ENCODE measurements at regions not wholly inside any gene's neighbourhood (a gene's known extent, or its start where the extent isn't known, plus 50 kb on each side); places are given as distances from the start of the nearest gene placed in this dataset.

GRCh38 chr13:26459276-26460131 lies 98.0 kb upstream of the WASF3 start:
- no peak overlapping the region for H3K4me2 ChIP-seq (ENCODE audit: low read depth, low read length)
- no peak overlapping the region for H4K8ac ChIP-seq (ENCODE audit: low read depth in 2 of 2, low read length in 2 of 2)
- no peak overlapping the region for H4K91ac ChIP-seq (ENCODE audit: insufficient read depth, low read depth, low read length)
- no TSS peak for BruUV-seq (replicated peaks)
- no peak for DNase-seq
- no peak overlapping the region for H3K9ac ChIP-seq (ENCODE audit: low read depth, low read length)
- peaks cover 3% of the 10 kb centered on the region; the same call in 1 of the 2 replicates for H3K27me3 ChIP-seq (ENCODE audit: control insufficient read depth, insufficient read depth, low read length)
- no peak overlapping the region for H3K27ac ChIP-seq (ENCODE audit: insufficient read depth, low read length)
- no peak overlapping the region for H2BK5ac ChIP-seq (ENCODE audit: low read depth, low read length, poor library complexity, severe bottlenecking)
- dilution Hi-C loops (cut with HindIII; ENCODE audit: low sequenced_read_pairs, unreplicated experiment): no loop called here
- ChIA-PET CTCF (no interaction called here), POLR2A (ENCODE audit: unreplicated experiment) (no interaction called here)
- no peak overlapping the region for H3K14ac ChIP-seq (replicated peaks; ENCODE audit: low read depth, low read length)
- no peak overlapping the region for H3K56ac ChIP-seq (ENCODE audit: extremely low read depth, insufficient read depth, low read length)
- no peak overlapping the region for H2BK20ac ChIP-seq (ENCODE audit: low read depth, low read length)
- peak overlapping the region; percentile 33 for H2AFZ ChIP-seq (replicated peaks; ENCODE audit: low read length, poor library complexity)
- H3K23ac ChIP-seq (ENCODE audit: low read depth, low read length): no peak overlapping the region
- no peak overlapping the region for H2AK9ac ChIP-seq (replicated peaks; ENCODE audit: low read depth, low read length, poor library complexity)
- in situ Hi-C loops (cut with MboI; ENCODE audit: low sequenced_read_pairs): no loop called here
- H3K4ac ChIP-seq (ENCODE audit: low read depth, low read length): no peak overlapping the region
- H2BK15ac ChIP-seq (ENCODE audit: low read depth, low read length): no peak overlapping the region
- H3K79me1 ChIP-seq (ENCODE audit: low read depth in 1 of 2, low read length in 2 of 2): no peaks in the 10 kb centered on the region
- no peaks in the 10 kb centered on the region for H4K20me1 ChIP-seq (ENCODE audit: insufficient read depth, low read length)
- TF ChIP-seq CTCF (conservative IDR thresholded peaks at IDR 0.05; ENCODE audit: low read depth, low read length) (no peak), FOS (IDR thresholded peaks at IDR 0.05; ENCODE audit: low read depth, low read length) (no peak), SMC3 (IDR thresholded peaks at IDR 0.05; ENCODE audit: low read depth, low read length) (no peak), MAZ (IDR thresholded peaks at IDR 0.05; ENCODE audit: borderline replicate concordance, low read depth, low read length) (no peak), CHD1 (IDR thresholded peaks at IDR 0.05; ENCODE audit: low read depth, low read length) (no peak), RAD21 (IDR thresholded peaks at IDR 0.05; ENCODE audit: low read length) (no peak), MXI1 (IDR thresholded peaks at IDR 0.05; ENCODE audit: borderline replicate concordance, low read depth, low read length) (no peak), MAFK (IDR thresholded peaks at IDR 0.05; ENCODE audit: low read depth, low read length) (no peak), RFX5 (IDR thresholded peaks at IDR 0.05; ENCODE audit: low read depth, low read length) (no peak), POLR2A (IDR thresholded peaks at IDR 0.05; ENCODE audit: low read depth, low read length) (no peak), RCOR1 (IDR thresholded peaks at IDR 0.05; ENCODE audit: insufficient replicate concordance, low read length) (no peak), NFE2L2 (IDR thresholded peaks at IDR 0.05; ENCODE audit: low read depth, low read length) (no peak), BHLHE40 (IDR thresholded peaks at IDR 0.05; ENCODE audit: low read depth, low read length) (no peak), CEBPB (IDR thresholded peaks at IDR 0.05; ENCODE audit: low read depth, low read length) (no peak)
- TF ChIP-seq, protein P1, sequence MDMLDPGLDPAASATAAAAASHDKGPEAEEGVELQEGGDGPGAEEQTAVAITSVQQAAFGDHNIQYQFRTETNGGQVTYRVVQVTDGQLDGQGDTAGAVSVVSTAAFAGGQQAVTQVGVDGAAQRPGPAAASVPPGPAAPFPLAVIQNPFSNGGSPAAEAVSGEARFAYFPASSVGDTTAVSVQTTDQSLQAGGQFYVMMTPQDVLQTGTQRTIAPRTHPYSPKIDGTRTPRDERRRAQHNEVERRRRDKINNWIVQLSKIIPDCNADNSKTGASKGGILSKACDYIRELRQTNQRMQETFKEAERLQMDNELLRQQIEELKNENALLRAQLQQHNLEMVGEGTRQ (IDR thresholded peaks at IDR 0.05; ENCODE audit: low read depth, low read length): no peak
- TF ChIP-seq, protein P2, sequence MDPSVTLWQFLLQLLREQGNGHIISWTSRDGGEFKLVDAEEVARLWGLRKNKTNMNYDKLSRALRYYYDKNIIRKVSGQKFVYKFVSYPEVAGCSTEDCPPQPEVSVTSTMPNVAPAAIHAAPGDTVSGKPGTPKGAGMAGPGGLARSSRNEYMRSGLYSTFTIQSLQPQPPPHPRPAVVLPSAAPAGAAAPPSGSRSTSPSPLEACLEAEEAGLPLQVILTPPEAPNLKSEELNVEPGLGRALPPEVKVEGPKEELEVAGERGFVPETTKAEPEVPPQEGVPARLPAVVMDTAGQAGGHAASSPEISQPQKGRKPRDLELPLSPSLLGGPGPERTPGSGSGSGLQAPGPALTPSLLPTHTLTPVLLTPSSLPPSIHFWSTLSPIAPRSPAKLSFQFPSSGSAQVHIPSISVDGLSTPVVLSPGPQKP (IDR thresholded peaks at IDR 0.05; ENCODE audit: borderline replicate concordance, low read depth, low read length): no peak
- peaks cover 5% of the 10 kb centered on the region; the same call in 1 of the 2 replicates for H3K4me1 ChIP-seq (ENCODE audit: control insufficient read depth, insufficient read depth, low read length)
- no peak for ATAC-seq (ENCODE audit: low read depth)
- no peaks in the 10 kb centered on the region for H3K36me3 ChIP-seq (ENCODE audit: control insufficient read depth, insufficient read depth, low read length)
- no peak overlapping the region for H2AK5ac ChIP-seq (ENCODE audit: low read depth, low read length)
- H3K9me3 ChIP-seq (ENCODE audit: control insufficient read depth, insufficient read depth, low read length): no peaks in the 10 kb centered on the region
- no peak overlapping the region for H3K18ac ChIP-seq (ENCODE audit: low read depth, low read length)
- 87% methylated on average over 3 of the region's 9 CpGs; no CpG with 5 or more reads in 1 of the 2 experiments for WGBS, 2 experiments (ENCODE audit: extremely low coverage in 2 of 2, insufficient read length in 1 of 2)
- no peak overlapping the region for H4K5ac ChIP-seq (ENCODE audit: low read depth, low read length)
- intact Hi-C loops (cut with micrococcal nuclease): no loop called here
- no peaks in the 10 kb centered on the region for H3K9me1 ChIP-seq (ENCODE audit: insufficient read depth, low read length)
- no peak overlapping the region for H3K4me3 ChIP-seq (ENCODE audit: insufficient read depth, low read depth, low read length)
- H2BK120ac ChIP-seq (ENCODE audit: low read depth, low read length): no peak overlapping the region

All from IMR-90 (cell line).